Gastrocnemius medialis (tissue), 4 donors: ENCODE measurements at regions not wholly inside any gene's neighbourhood (a gene's known extent, or its start where the extent isn't known, plus 50 kb on each side); places are given as distances from the start of the nearest gene placed in this dataset.

Experiments
- ATAC-seq, 2 donors: fragments of 150-250 bp; one replicate each; pipeline ENCODE4 v1.9.1; 2016
- DNase-seq, 2 donors: peaks; one replicate each; pipeline ENCODE4 v3.0.0-alpha.2; 2019
- H3K27ac ChIP-seq, 4 donors: fragments of 200-600 bp; sonication (generic); 1 replicate in 1 of 4; 2 replicates in 3 of 4; pipeline ENCODE4 v1.5.1; 2016 to 2018; ENCODE audit warnings: mild to moderate bottlenecking in 2 of 4, moderate library complexity in 1 of 4
- H3K27me3 ChIP-seq, 3 donors: fragments of 200-600 bp; sonication (generic) in 2 of 3; 1 replicate in 1 of 3; 2 replicates in 2 of 3; pipeline versions ENCODE4 v1.5.1 to v1.6.0; 2016 to 2019; ENCODE audit warnings: mild to moderate bottlenecking in 1 of 3, moderate library complexity in 1 of 3
- H3K36me3 ChIP-seq, 2 donors: fragments of 200-600 bp; sonication (generic) in 1 of 2; one replicate each; pipeline ENCODE4 v1.5.1; 2017 to 2018
- H3K4me1 ChIP-seq, 2 donors: fragments of 200-600 bp; sonication (generic) in 1 of 2; one replicate each; pipeline ENCODE4 v1.5.1; 2016 to 2017; ENCODE audit warnings: mild to moderate bottlenecking in 2 of 2
- H3K4me3 ChIP-seq, 4 donors: fragments of 200-600 bp; sonication (generic) in 3 of 4; 1 replicate in 1 of 4; 2 replicates in 3 of 4; pipeline ENCODE4 v1.5.1; 2016 to 2019; ENCODE audit warnings: mild to moderate bottlenecking in 2 of 4
- H3K9me3 ChIP-seq, 3 donors: fragments of 200-600 bp; sonication (generic) in 2 of 3; 1 replicate in 1 of 3; 2 replicates in 2 of 3; pipeline ENCODE4 v1.5.1; 2016 to 2019
- CTCF ChIP-seq, 5 experiments: fragments of 450-650 bp in 3 of 5; fragments of 200-600 bp in 2 of 5; sonication (generic) in 2 of 5; IDR thresholded peaks in 4 of 5; conservative IDR thresholded peaks in 1 of 5; 1 replicate in 4 of 5; 2 replicates in 1 of 5; pipeline ENCODE4 v1.5.1; 2016 to 2019; ENCODE audit warnings: antibody characterized with exemption in 5 of 5, mild to moderate bottlenecking in 3 of 5, moderate library complexity in 3 of 5
- POLR2A ChIP-seq, 2 donors: fragments of 450-650 bp; IDR thresholded peaks; one replicate each; pipeline ENCODE4 v1.6.1; 2017; ENCODE audit warnings: antibody characterized with exemption in 2 of 2, mild to moderate bottlenecking in 2 of 2, moderate library complexity in 2 of 2
- in situ Hi-C, 4 donors: fragments of 200-750 bp; cut with MboI; loops; one replicate each; pipeline versions ENCODE4 v1.15.0 to v1.8.0; 2017; ENCODE audit warnings: low sequenced_read_pairs in 4 of 4
- intact Hi-C: fragments of 100-400 bp; cut with DNase I; formaldehyde crosslinking; loops from one replicate; pipeline ENCODE4 v1.15.1; 2023; ENCODE audit warnings: low total_unique reads

DNA sequence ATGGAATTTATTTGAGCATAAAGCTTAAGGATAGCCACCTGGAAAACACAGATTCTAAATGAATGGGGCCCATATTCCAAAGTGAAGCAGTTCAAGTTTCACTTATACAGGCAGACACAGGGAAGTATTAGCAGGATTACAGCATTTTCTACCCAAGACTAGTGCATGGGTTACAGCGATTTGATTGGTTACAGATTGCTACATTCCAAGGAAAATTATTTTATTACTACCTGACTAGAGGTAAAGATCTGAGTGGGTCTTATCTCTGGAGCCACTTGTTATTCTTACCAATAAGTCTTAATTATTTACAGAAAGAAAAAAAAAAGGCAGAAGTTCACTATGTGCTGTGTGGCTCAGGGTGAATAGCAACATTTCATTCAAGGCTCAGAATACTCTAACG lies 87.4 kb upstream of the ITGB1 start:
- no peak for ATAC-seq
- H3K27ac ChIP-seq: no peak overlapping the region
- in situ Hi-C loops (no loop called here), intact Hi-C loops (no loop called here)
- no peaks in the 10 kb centered on the region for H3K36me3 ChIP-seq
- H3K27me3 ChIP-seq: no peaks in the 10 kb centered on the region
- no peaks in the 10 kb centered on the region for H3K4me1 ChIP-seq
- TF ChIP-seq POLR2A (IDR thresholded peaks at IDR 0.05) (no peak), CTCF (IDR thresholded peaks at IDR 0.05 in 4 of 5, conservative IDR thresholded peaks at IDR 0.05 in 1 of 5) (no peak)
- H3K9me3 ChIP-seq: no peaks in the 10 kb centered on the region
- H3K4me3 ChIP-seq: no peak overlapping the region
- DNase-seq: no peak

DNA sequence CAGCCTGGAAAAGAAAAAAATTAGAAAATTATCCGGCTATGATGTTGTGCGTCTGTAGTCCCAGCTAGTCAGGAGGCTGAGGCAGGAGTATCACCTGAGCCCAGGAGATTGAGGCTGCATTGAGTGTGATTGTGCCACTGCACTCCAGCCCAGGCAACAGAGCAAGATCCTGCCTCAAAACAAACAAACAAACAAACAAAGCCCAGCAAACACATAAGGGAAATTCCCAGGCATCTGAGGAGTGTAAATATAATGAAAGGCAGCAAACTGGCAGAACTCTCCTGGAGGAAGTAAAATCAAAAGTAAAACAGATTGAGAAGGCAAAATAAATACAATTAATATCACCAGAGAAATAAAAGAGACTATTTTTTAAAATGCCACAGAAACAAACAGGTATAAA lies 84.5 kb upstream of the ITGB1 start:
- no peak for TF ChIP-seq CTCF (IDR thresholded peaks at IDR 0.05 in 4 of 5, conservative IDR thresholded peaks at IDR 0.05 in 1 of 5)
- no peak for TF ChIP-seq POLR2A (IDR thresholded peaks at IDR 0.05)
- Histone ChIP-seq H3K27ac (no peak overlapping the region), H3K36me3 (no peaks in the 10 kb centered on the region), H3K27me3 (no peaks in the 10 kb centered on the region), H3K4me1 (no peaks in the 10 kb centered on the region), H3K9me3 (no peaks in the 10 kb centered on the region), H3K4me3 (no peak overlapping the region)
- ATAC-seq (no peak), DNase-seq (no peak)
- intact Hi-C loops (no loop called here), in situ Hi-C loops (no loop called here)

DNA sequence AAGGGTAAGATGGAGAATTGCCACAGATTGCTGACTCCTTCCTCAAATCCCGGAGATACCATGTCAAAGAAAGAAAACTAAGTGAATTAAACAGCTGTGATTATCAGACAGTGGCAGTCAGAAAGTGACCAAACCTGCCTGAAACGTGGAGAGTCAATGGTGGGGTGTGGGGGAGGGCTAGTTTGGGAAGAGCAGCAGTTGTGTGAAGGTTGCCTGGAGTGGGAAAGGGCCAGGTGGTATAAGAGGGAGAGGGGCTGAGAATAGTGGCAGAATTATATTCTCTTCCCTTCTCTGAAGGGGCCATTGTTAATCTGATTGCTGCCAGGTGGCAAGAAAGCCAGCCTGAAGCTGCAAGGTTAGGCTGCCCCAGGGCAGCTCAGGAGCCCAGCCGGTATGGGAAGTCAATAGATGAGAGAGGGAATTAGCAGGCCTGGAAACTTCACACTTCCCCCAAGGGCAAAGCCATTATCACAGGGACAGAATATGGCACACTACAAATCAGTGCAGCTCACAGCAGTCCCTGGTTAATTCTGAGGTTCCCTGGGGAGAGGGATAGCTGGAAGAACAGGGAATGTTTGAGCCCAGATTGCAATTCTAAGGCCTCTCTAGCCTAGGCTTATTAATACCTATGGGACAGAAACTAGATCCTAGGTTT lies 83.9 kb upstream of the ITGB1 start:
- in situ Hi-C loops (no loop called here), intact Hi-C loops (no loop called here)
- Histone ChIP-seq H3K9me3 (no peaks in the 10 kb centered on the region), H3K4me1 (no peaks in the 10 kb centered on the region), H3K27ac (no peak overlapping the region), H3K4me3 (no peak overlapping the region), H3K27me3 (no peaks in the 10 kb centered on the region), H3K36me3 (no peaks in the 10 kb centered on the region)
- DNase-seq (no peak), ATAC-seq (no peak)
- TF ChIP-seq POLR2A (IDR thresholded peaks at IDR 0.05) (no peak), CTCF (IDR thresholded peaks at IDR 0.05 in 4 of 5, conservative IDR thresholded peaks at IDR 0.05 in 1 of 5) (no peak)

GRCh38 chr10:33040436-33040835 lies 82.4 kb upstream of the ITGB1 start:
- no peak for DNase-seq
- Histone ChIP-seq H3K27ac (no peak overlapping the region), H3K27me3 (no peaks in the 10 kb centered on the region), H3K4me1 (no peaks in the 10 kb centered on the region), H3K36me3 (no peaks in the 10 kb centered on the region), H3K4me3 (no peak overlapping the region), H3K9me3 (no peaks in the 10 kb centered on the region)
- intact Hi-C loops (no loop called here), in situ Hi-C loops (no loop called here)
- TF ChIP-seq POLR2A (IDR thresholded peaks at IDR 0.05) (no peak), CTCF (IDR thresholded peaks at IDR 0.05 in 4 of 5, conservative IDR thresholded peaks at IDR 0.05 in 1 of 5) (no peak)
- no peak for ATAC-seq

DNA sequence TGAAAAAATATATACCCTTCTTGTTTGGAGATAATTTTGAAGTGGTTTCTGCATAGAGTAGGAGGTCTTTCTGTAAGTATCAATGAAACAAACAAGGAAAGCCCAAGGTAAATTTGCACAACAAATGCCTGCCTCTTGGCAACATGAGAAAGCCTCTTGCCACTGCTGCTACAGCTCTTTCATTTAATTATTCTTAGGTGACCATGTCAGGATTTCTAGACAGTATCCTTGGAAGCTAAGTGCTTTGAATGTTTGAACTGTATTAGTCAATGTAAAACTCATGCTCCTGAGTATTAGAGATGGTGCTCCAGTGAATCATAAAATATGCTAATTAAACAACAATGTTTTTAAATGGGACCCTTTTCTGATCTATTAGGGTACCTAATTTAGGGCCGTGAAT lies 81.2 kb upstream of the ITGB1 start:
- in situ Hi-C loops: no loop called here
- no peak for TF ChIP-seq CTCF (IDR thresholded peaks at IDR 0.05 in 4 of 5, conservative IDR thresholded peaks at IDR 0.05 in 1 of 5)
- TF ChIP-seq POLR2A (IDR thresholded peaks at IDR 0.05): no peak
- intact Hi-C loops: no loop called here
- DNase-seq (no peak), ATAC-seq (no peak)
- Histone ChIP-seq H3K9me3 (no peaks in the 10 kb centered on the region), H3K4me1 (no peaks in the 10 kb centered on the region), H3K4me3 (no peak overlapping the region), H3K27me3 (no peaks in the 10 kb centered on the region), H3K27ac (no peak overlapping the region), H3K36me3 (no peaks in the 10 kb centered on the region)
